Calu3 (cell line): ENCODE measurements at regions not wholly inside any gene's neighbourhood (a gene's known extent, or its start where the extent isn't known, plus 50 kb on each side); places are given as distances from the start of the nearest gene placed in this dataset.

ENCODE experiments used
- BruUV-seq: library from RNA; stranded (reverse); fragments of 400-500 nt; replicated peaks from 2 replicates; lab custom pipeline; 2021; lab: Mats Ljungman, UMichigan
- CTCF ChIA-PET: fragments of 300-600 bp; sonication (Branson Sonifier 250); formaldehyde crosslinking; loops from one replicate; lab custom pipeline; 2022; ENCODE audit warnings: antibody characterized with exemption; lab: Charles Lee
- DNase-seq: peaks from one replicate; pipeline ENCODE4 v3.0.0; 2022
- H3K27ac Mint-ChIP-seq: one replicate; pipeline ENCODE4 v1.8.0; 2022; ENCODE audit warnings: mixed read lengths; ENCODE audit not compliant: unreplicated experiment
- H3K27me3 Mint-ChIP-seq: one replicate; pipeline ENCODE4 v1.8.0; 2022; ENCODE audit warnings: mixed read lengths; ENCODE audit not compliant: unreplicated experiment
- H3K36me3 Mint-ChIP-seq: one replicate; pipeline ENCODE4 v1.8.0; 2022; ENCODE audit warnings: mild to moderate bottlenecking, moderate library complexity, mixed read lengths; ENCODE audit not compliant: insufficient read depth, unreplicated experiment
- H3K4me1 Mint-ChIP-seq: one replicate; pipeline ENCODE4 v1.8.0; 2022; ENCODE audit warnings: mild to moderate bottlenecking, low read depth, mixed read lengths; ENCODE audit not compliant: unreplicated experiment
- H3K4me3 Mint-ChIP-seq: one replicate; pipeline ENCODE4 v1.8.0; 2022; ENCODE audit warnings: mild to moderate bottlenecking, low read depth, moderate library complexity, mixed read lengths; ENCODE audit not compliant: unreplicated experiment
- H3K9me3 Mint-ChIP-seq: one replicate; pipeline ENCODE4 v1.8.0; 2022; ENCODE audit warnings: low read depth, mixed read lengths; ENCODE audit not compliant: unreplicated experiment
- CTCF ChIP-seq: fragments of 200-600 bp; IDR thresholded peaks from one replicate; pipeline ENCODE4 v1.8.0; 2022; ENCODE audit warnings: antibody characterized with exemption; ENCODE audit not compliant: unreplicated experiment
- intact Hi-C: fragments of 100-400 bp; cut with micrococcal nuclease; formaldehyde crosslinking; loops from one replicate; pipeline ENCODE4 v1.10.0; 2022; ENCODE audit not compliant: unreplicated experiment

- CTCF ChIA-PET = no interaction called here
- no peaks in the 10 kb centered on the region for H3K27me3 Mint-ChIP-seq
- H3K4me1 Mint-ChIP-seq = peaks cover 25% of the 10 kb centered on the region
- H3K36me3 Mint-ChIP-seq = no peaks in the 10 kb centered on the region
- no peak overlapping the region for H3K4me3 Mint-ChIP-seq
- DNase-seq = no peak
- TF ChIP-seq CTCF = no peak
- BruUV-seq = no TSS peak
- H3K27ac Mint-ChIP-seq = no peak overlapping the region
- H3K9me3 Mint-ChIP-seq = no peaks in the 10 kb centered on the region
- intact Hi-C loops = no loop called here
These were observed 213.0 kb downstream of the BAMBI start for GRCh38 chr10:28890121-28890950.

GRCh38 chr10:28891058-28891713 lies 213.9 kb downstream of the BAMBI start:
- Mint-ChIP-seq H3K4me3 (no peak overlapping the region), H3K4me1 (peaks cover 18% of the 10 kb centered on the region), H3K27me3 (no peaks in the 10 kb centered on the region), H3K36me3 (no peaks in the 10 kb centered on the region), H3K27ac (no peak overlapping the region), H3K9me3 (no peaks in the 10 kb centered on the region)
- intact Hi-C loops = no loop called here
- no peak for TF ChIP-seq CTCF
- CTCF ChIA-PET = no interaction called here
- DNase-seq = no peak
- BruUV-seq = no TSS peak

GRCh38 chr10:28892818-28893547 lies 215.7 kb downstream of the BAMBI start:
- Mint-ChIP-seq H3K27me3 (no peaks in the 10 kb centered on the region), H3K27ac (no peak overlapping the region)

More at GRCh38 chr10:28892818-28893547, 215.7 kb downstream of the BAMBI start:
- BruUV-seq = no TSS peak
- no peak for DNase-seq
- no peak overlapping the region for H3K4me3 Mint-ChIP-seq
- intact Hi-C loops = no loop called here
- H3K4me1 Mint-ChIP-seq = peaks cover 17% of the 10 kb centered on the region
- CTCF ChIA-PET = interaction anchor here (0.7 kb wide), 1 partner anchor 212 kb away, joined by 3 read pairs; no protein-coding TSS in a partner anchor
- no peaks in the 10 kb centered on the region for H3K9me3 Mint-ChIP-seq
- TF ChIP-seq CTCF = no peak
- no peaks in the 10 kb centered on the region for H3K36me3 Mint-ChIP-seq
